ENCODE measurements at regions not wholly inside any gene's neighbourhood (a gene's known extent, or its start where the extent isn't known, plus 50 kb on each side); places are given as distances from the start of the nearest gene placed in this dataset.

GRCh38 chr22:47432683-47433082, 670.2 kb downstream of the TBC1D22A start:
- TF ChIP-seq TAF1 (IDR thresholded peaks at IDR 0.05; ENCODE audit: low read depth, low read length) (no peak), POLR2A (IDR thresholded peaks at IDR 0.05; ENCODE audit: low read depth, low read length) (no peak), POLR2AphosphoS5 (IDR thresholded peaks at IDR 0.05; ENCODE audit: low read depth, low read length) (no peak), POU2F2 (IDR thresholded peaks at IDR 0.05; ENCODE audit: low read depth, low read length) (no peak), SPI1 (IDR thresholded peaks at IDR 0.05; ENCODE audit: low read depth, low read length) (no peak)

Data from GM12891 (cell line).